ENCODE measurements at regions not wholly inside any gene's neighbourhood (a gene's known extent, or its start where the extent isn't known, plus 50 kb on each side); places are given as distances from the start of the nearest gene placed in this dataset.

- TF ChIP-seq CTCF (IDR thresholded peaks at IDR 0.05 in 4 of 5, conservative IDR thresholded peaks at IDR 0.05 in 1 of 5) (no peak), POLR2A (IDR thresholded peaks at IDR 0.05) (no peak)
Measured at GRCh38 chr1:112320058-112320457, 76.0 kb upstream of the CTTNBP2NL start.
